IMR-90 (cell line): ENCODE measurements at regions not wholly inside any gene's neighbourhood (a gene's known extent, or its start where the extent isn't known, plus 50 kb on each side); places are given as distances from the start of the nearest gene placed in this dataset.

Experiments
- ATAC-seq: fragments of 200-7000 bp; cut with Tn5 transposase; 2 replicates; pipeline ENCODE4 v1.9.1; 2020; ENCODE audit warnings: low read depth, mild to moderate bottlenecking, moderate library complexity
- BruUV-seq: library from RNA; stranded (reverse); fragments of 400-500 nt; replicated peaks from 2 replicates; lab custom pipeline; 2021; lab: Mats Ljungman, UMichigan
- CTCF ChIA-PET: fragments of 300-600 bp; formaldehyde crosslinking; extraction: SDS; loops from one replicate; lab custom pipeline; 2021; ENCODE audit warnings: antibody characterized with exemption; lab: Yijun Ruan, JAX
- POLR2A ChIA-PET: fragments of 300-600 bp; sonication (Branson Sonifier 250); formaldehyde crosslinking; loops from one replicate; lab custom pipeline; 2022; ENCODE audit warnings: antibody characterized with exemption; ENCODE audit not compliant: unreplicated experiment; lab: Charles Lee
- DNase-seq: peaks from one replicate; pipeline ENCODE4 v3.0.0; 2013
- H2AFZ ChIP-seq: replicated peaks from 2 replicates; pipeline ENCODE3; 2013; ENCODE audit warnings: low read length, mild to moderate bottlenecking; ENCODE audit not compliant: poor library complexity
- H2AK5ac ChIP-seq: 2 replicates; pipeline ENCODE4 v1.6.1; 2013; ENCODE audit warnings: low read depth, low read length, inconsistent platforms
- H2AK9ac ChIP-seq: replicated peaks from 2 replicates; pipeline ENCODE3; 2013; ENCODE audit warnings: mild to moderate bottlenecking, low read depth, low read length, moderate library complexity; ENCODE audit not compliant: poor library complexity
- H2BK120ac ChIP-seq: 2 replicates; pipeline ENCODE4 v1.6.1; 2013; ENCODE audit warnings: low read depth, low read length, inconsistent platforms
- H2BK15ac ChIP-seq: 3 replicates; pipeline ENCODE4 v1.6.1; 2013; ENCODE audit warnings: low read depth, low read length, inconsistent platforms
- H2BK20ac ChIP-seq: 2 replicates; pipeline ENCODE4 v1.6.1; 2013; ENCODE audit warnings: low read depth, mild to moderate bottlenecking, inconsistent platforms, low read length, moderate library complexity
- H2BK5ac ChIP-seq: 2 replicates; pipeline ENCODE4 v1.6.1; 2013; ENCODE audit warnings: mild to moderate bottlenecking, low read depth, low read length, inconsistent platforms; ENCODE audit not compliant: poor library complexity, severe bottlenecking
- H3K14ac ChIP-seq: replicated peaks from 2 replicates; pipeline ENCODE4 v1.6.1; 2013; ENCODE audit warnings: low read depth, low read length, inconsistent platforms
- H3K18ac ChIP-seq: 2 replicates; pipeline ENCODE4 v1.6.1; 2013; ENCODE audit warnings: low read depth, low read length, control low read depth
- H3K23ac ChIP-seq: 2 replicates; pipeline ENCODE4 v1.6.1; 2013; ENCODE audit warnings: low read depth, low read length, inconsistent platforms
- H3K27ac ChIP-seq: 2 replicates; pipeline ENCODE4 v1.5.1; 2013; ENCODE audit warnings: mild to moderate bottlenecking, control low read depth, low read length; ENCODE audit not compliant: insufficient read depth
- H3K27me3 ChIP-seq: 2 replicates; pipeline ENCODE4 v1.6.1; 2013; ENCODE audit warnings: low read length; ENCODE audit not compliant: control insufficient read depth, insufficient read depth
- H3K36me3 ChIP-seq: 2 replicates; pipeline ENCODE4 v1.6.1; 2013; ENCODE audit warnings: low read length, mixed read lengths; ENCODE audit not compliant: control insufficient read depth, insufficient read depth
- H3K4ac ChIP-seq: 2 replicates; pipeline ENCODE4 v1.6.1; 2013; ENCODE audit warnings: low read depth, low read length, inconsistent platforms
- H3K4me1 ChIP-seq: 2 replicates; pipeline ENCODE4 v1.6.1; 2013; ENCODE audit warnings: low read length, mixed read lengths; ENCODE audit not compliant: control insufficient read depth, insufficient read depth
- H3K4me2 ChIP-seq: 2 replicates; pipeline ENCODE4 v1.6.1; 2013; ENCODE audit warnings: low read depth, mild to moderate bottlenecking, control low read depth, low read length, moderate library complexity
- H3K4me3 ChIP-seq: 2 replicates; pipeline ENCODE4 v1.5.1; 2013; ENCODE audit warnings: low read depth, mild to moderate bottlenecking, control low read depth, low read length, moderate library complexity; ENCODE audit not compliant: insufficient read depth
- H3K56ac ChIP-seq: 2 replicates; pipeline ENCODE4 v1.6.1; 2013; ENCODE audit warnings: low read length, inconsistent platforms; ENCODE audit not compliant: insufficient read depth; ENCODE audit errors: extremely low read depth
- H3K79me1 ChIP-seq, 2 experiments: 2 replicates each; pipeline ENCODE4 v1.6.1; 2013; ENCODE audit warnings: low read length in 2 of 2, inconsistent platforms in 1 of 2, low read depth in 1 of 2
- H3K9ac ChIP-seq: 2 replicates; pipeline ENCODE4 v1.6.1; 2013; ENCODE audit warnings: low read depth, low read length, control low read depth
- H3K9me1 ChIP-seq: 2 replicates; pipeline ENCODE4 v1.6.1; 2013; ENCODE audit warnings: low read length, inconsistent platforms; ENCODE audit not compliant: insufficient read depth
- H3K9me3 ChIP-seq: 2 replicates; pipeline ENCODE4 v1.6.1; 2013; ENCODE audit warnings: low read length; ENCODE audit not compliant: control insufficient read depth, insufficient read depth
- H4K20me1 ChIP-seq: 2 replicates; pipeline ENCODE4 v1.6.1; 2013; ENCODE audit warnings: low read length, inconsistent platforms; ENCODE audit not compliant: insufficient read depth
- H4K5ac ChIP-seq: 2 replicates; pipeline ENCODE4 v1.6.1; 2013; ENCODE audit warnings: mild to moderate bottlenecking, low read depth, low read length, control low read depth
- H4K8ac ChIP-seq, 2 experiments: 2 replicates each; pipeline ENCODE4 v1.6.1; 2013; ENCODE audit warnings: low read depth in 2 of 2, low read length in 2 of 2, control low read depth in 1 of 2, inconsistent platforms in 1 of 2
- H4K91ac ChIP-seq: 2 replicates; pipeline ENCODE4 v1.6.1; 2013; ENCODE audit warnings: low read depth, low read length, inconsistent platforms; ENCODE audit not compliant: insufficient read depth
- FOS ChIP-seq: fragments of 150-350 bp; IDR thresholded peaks from 2 replicates; pipeline ENCODE4 v1.6.1; 2016; ENCODE audit warnings: low read depth, low read length
- MAZ ChIP-seq: IDR thresholded peaks from 2 replicates; pipeline ENCODE4 v1.6.1; 2012; ENCODE audit warnings: low read depth, mild to moderate bottlenecking, low read length, improper control_type of control experiment, moderate library complexity, borderline replicate concordance
- WGBS, 2 experiments: methylation state at CpG; one replicate each; pipeline versions ENCODE4 v1.1.5 to v1.1.7; 2013; ENCODE audit warnings: missing lambda C conversion rate in 2 of 2; ENCODE audit not compliant: insufficient read length in 1 of 2; ENCODE audit errors: extremely low coverage in 2 of 2; 5-methylcytosine and 5-hydroxymethylcytosine counted together
- dilution Hi-C: fragments of 300-500 bp; cut with HindIII; formaldehyde crosslinking; loops from one replicate; pipeline ENCODE4 v1.14.3; 2018; ENCODE audit warnings: low sequenced_read_pairs; ENCODE audit not compliant: unreplicated experiment
- in situ Hi-C: fragments of 300-500 bp; cut with MboI; formaldehyde crosslinking; loops from 3 replicates; pipeline ENCODE4 v1.14.3; 2019; ENCODE audit warnings: low sequenced_read_pairs, inconsistent platforms, mixed read lengths
- intact Hi-C: fragments of 100-400 bp; cut with micrococcal nuclease; formaldehyde crosslinking; loops from 2 replicates; pipeline ENCODE4 v1.10.0; 2022

- BruUV-seq: no TSS peak
- Histone ChIP-seq H3K79me1 (no peaks in the 10 kb centered on the region), H3K23ac (no peak overlapping the region), H3K18ac (no peak overlapping the region), H2BK5ac (no peak overlapping the region), H3K14ac (no peak overlapping the region), H4K5ac (no peak overlapping the region), H2AK9ac (no peak overlapping the region), H3K27ac (no peak overlapping the region), H4K20me1 (no peaks in the 10 kb centered on the region), H3K4ac (no peak overlapping the region), H2AK5ac (no peak overlapping the region), H4K91ac (no peak overlapping the region), H3K4me2 (no peak overlapping the region), H4K8ac (no peak overlapping the region), H3K4me3 (no peak overlapping the region), H3K9ac (no peak overlapping the region), H3K4me1 (no peaks in the 10 kb centered on the region; the same call in 1 of the 2 replicates), H2AFZ (no peak overlapping the region), H3K56ac (no peak overlapping the region), H3K9me1 (no peaks in the 10 kb centered on the region), H2BK15ac (no peak overlapping the region), H3K9me3 (peaks cover 4% of the 10 kb centered on the region; the same call in 1 of the 2 replicates), H3K27me3 (peaks cover 2% of the 10 kb centered on the region; the same call in 1 of the 2 replicates), H2BK120ac (no peak overlapping the region), H3K36me3 (no peaks in the 10 kb centered on the region), H2BK20ac (no peak overlapping the region)
- CTCF ChIA-PET: no interaction called here
- TF ChIP-seq FOS (no peak), MAZ (no peak)
- ATAC-seq (0 out of 2 replicates have a peak, but pooled peaks have one; percentile 24), DNase-seq (peak; percentile 6)
- intact Hi-C loops: no loop called here
- POLR2A ChIA-PET: no interaction called here
- no CpG with 5 or more reads among the region's 10 CpGs for WGBS, 2 experiments
- dilution Hi-C loops: no loop called here
- in situ Hi-C loops: no loop called here
Observed at GRCh38 chrX:40282946-40283660, 185.3 kb upstream of the BCOR start.
